HG02973 (cell line): ENCODE measurements at regions not wholly inside any gene's neighbourhood (a gene's known extent, or its start where the extent isn't known, plus 50 kb on each side); places are given as distances from the start of the nearest gene placed in this dataset.

Experiments
- ATAC-seq: cut with Tn5 transposase; IDR thresholded peaks from one replicate; pipeline ENCODE4 v1.9.1; 2021; ENCODE audit warnings: moderate library complexity; ENCODE audit not compliant: unreplicated experiment

DNA sequence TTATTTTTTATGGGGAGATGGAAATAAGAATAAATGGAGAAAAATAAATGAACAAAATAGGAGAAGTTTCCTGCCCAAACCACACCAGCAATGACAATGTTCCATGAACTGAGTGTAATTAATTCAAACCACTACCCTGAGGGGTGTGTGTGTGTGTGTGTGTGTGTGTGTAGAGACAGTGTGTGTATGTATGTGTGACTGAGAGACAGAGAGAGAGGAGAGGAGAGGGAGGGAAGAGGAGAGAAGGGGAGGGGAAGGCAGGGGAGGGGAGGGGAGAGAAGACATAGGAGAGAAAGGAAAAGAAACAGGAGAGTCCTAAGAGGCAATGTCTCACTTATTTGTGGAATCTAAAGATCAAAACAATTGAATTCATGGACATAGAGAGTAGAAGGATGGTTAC, 65.0 kb upstream of the POU2AF1 start:
- no peak for ATAC-seq

DNA sequence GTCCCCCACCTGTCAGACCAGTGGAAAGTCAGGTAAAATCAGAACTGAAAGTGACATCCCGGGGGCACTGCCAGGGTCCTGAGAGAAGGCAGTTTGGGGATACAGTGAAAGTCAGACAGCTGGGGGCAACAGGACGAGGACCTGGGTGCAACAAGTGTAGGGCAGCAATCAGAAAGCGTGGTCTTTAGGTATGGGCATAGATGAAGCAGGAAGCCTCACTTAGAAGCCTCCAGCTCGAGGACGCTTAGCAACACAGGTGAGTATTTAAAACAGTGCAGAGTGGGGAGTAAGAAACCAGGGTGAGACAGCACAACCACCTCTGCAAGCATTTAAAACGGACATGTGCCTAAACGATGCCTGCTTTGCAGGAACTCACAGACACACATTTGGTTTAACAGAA, 64.6 kb upstream of the POU2AF1 start:
- ATAC-seq = no peak

DNA sequence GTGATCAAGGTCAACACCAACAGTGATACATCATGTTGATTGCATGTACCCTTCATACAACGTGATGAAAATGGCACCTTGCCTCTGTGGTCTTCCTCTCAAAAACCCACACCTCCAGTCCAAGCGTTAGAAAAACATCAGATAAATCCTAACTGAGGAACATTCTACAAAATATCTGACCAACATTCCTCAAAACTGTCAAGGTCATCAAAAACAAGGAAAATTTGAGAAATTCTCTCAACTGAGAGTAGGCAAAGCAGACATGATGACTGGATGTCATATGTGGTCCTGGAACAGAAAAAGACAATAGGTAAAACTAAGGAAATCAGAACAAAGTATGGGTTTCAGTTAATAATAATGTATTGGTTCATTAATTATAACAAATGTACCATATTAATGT, 64.0 kb upstream of the POU2AF1 start:
- ATAC-seq = no peak

DNA sequence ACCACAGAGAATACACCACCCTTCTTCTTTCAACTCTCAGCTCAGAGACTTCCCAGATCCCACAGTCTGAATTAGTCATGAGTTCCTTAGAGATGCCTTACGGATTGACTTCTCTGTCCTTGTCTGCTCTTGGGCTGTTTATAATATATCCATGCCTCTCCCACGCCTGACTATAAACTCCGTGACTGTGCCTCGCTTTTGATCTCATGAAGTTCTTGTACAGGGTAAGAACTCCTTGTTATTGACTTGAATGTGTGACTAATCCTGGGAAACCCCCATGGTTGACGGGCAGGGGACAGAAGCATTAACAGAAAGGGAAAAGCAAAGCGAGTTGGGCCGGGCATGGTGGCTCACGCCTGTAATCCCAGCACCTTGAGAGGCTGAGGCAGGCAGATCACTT, 62.4 kb upstream of the POU2AF1 start:
- no peak for ATAC-seq

DNA sequence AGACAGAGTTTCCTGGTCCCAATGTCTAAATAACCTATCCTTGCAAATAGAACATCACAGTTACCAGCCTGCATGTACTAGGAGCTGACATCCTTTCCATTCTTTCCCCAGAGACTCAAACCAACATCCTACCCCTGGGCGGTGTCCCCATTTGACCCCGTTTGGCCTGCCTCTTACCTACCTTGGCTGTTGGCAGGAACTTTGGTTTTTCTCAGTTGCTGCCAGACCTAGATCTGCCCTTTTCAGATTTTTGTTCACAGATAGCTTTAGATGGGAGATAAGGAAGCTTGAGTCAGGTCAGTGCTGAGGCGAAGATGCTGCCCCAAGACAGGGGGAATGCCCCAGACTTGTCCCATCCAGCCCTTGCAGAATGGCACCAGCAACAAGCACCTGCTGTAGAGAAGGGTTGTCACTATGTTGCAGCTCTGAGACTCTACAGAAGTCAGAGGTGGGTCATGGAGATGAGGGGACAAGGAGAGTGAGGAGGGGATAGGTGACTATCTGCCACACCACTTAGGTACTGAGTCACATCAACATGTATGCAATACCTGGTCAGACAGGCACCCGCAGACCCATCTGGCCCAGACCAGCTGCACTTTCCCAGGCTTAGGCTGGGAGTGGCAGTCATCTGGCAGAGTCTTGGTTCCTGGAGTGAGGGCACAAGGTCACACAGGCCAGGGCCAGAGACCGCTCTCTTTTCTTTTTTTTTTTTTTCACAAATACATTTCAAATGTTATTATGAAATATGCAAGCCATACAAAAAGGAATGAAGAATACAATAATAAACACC, 61.5 kb upstream of the POU2AF1 start:
- ATAC-seq = no peak

DNA sequence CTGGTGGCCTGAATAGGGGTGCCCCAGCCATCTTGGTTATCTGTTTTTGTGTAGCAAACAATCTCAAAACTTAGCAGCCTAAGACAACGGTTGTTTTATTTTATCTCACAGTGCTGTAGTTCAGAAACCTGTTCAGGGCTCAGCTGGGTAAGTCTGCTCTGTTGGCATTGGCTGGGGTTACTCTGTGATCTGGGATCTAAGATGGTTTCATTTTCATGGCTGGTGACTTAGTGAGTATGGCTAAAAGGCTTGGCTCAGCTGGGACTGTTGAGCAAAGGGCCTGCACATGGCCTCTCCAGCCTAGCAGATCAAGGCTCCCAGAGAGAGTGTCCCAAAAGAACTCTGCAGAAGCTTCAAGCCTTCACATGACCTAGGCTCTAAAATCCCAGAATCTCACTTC, 60.8 kb upstream of the POU2AF1 start:
- ATAC-seq = no peak

DNA sequence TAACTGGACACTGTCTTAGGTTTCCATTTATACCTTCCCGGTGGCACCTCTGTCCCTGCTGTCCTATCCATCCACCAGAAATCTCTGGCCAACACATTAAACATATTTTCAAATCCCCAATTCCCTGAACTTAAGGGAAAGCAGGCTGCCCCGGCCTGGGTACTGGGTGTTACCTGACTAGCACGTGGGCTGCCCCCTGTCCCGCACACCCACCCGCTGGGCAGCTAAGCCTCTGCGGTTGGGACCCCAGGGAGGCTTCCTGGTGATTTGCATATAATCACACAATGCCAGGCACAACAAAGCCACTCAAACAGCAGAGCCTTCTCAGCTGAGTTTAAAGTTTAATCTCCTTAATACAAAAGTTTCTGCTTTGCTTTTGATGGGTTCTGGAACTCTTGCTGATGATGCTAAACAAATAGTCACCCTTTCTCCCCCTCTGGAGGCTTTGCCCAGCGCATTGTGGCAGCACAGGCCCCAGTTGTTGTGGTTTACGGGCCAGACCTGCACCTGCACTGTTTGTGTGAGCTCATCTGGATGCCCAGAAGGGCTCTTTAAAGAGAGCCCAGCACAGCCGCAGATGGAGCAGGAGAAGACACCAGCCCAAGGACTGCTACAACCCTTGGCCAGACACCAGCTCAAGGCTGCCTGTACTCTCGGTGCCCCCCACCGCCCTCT, 59.9 kb upstream of the POU2AF1 start:
- no peak for ATAC-seq

DNA sequence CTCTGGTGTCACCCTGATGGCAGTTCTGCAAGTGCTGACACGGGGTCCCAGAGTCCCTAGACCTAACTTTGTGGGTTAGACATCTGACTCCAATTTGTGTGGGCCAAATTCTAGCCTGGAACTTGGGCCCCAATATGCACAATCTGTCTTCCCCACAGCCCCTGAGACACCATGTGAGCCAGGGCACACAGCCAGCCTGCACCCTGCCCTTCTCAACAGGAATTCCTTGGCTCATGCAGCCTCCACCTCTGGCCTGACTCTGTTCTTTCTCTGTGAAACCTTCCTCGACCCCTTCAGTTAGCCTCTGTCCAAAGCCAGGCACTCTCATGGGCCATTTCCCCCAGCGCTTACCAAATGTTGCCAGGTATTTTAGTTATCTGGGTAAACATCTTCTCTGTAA, 59.1 kb upstream of the POU2AF1 start:
- no peak for ATAC-seq

DNA sequence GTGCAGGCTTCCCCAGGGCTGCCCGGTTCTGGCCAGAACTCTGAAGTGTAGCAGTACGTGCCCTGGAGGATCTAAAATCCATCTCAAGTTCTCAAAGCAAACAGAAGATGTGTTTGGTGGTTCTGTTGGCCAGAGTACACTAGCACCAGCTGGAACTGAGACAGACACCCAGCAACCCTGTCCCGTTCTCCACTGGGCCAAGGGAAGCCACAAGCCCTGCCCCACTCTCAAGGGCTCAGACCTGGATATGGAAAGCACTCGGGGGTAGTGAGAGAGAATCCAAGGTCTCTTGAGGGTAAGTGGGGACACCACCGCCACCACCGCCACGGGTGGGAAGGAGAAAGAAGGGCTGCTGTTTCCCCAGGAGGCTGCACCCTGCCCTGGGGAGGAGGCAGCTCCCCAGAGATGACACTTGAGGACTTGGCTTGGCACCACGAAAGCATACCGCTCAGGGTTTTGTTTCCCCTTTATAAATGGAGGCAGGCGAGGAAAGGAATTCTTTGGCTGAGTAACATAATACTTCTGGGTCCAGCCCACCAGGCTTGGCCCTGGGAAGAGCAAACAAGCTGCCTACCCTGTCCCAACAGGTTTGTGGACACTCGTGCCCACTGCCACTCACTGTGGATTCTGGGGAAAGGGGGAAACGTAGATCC, 56.1 kb upstream of the POU2AF1 start:
- no peak for ATAC-seq

DNA sequence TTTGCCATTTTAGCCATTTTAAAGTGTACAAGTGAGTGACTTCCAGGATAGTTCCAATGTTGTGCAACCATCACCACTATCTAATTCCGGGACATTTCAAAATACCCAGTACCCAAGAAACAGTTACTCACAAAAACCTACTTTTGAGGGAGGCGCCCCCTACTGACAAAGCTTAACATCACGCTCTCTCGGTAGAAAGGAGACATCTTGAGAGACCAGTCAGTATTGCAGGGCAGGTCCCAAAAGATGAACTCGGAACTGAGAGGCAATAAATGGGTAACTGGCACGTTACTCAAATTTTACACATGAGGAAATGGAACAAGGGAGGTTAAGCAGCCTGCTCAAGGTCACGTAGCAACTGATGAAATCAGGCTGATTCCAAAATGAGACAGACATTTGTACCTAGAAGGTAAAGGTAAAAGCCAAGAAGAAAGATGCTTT, 50.0 kb upstream of the POU2AF1 start:
- peak; percentile 75 for ATAC-seq
